MCF 10A (cell line): ENCODE measurements at regions not wholly inside any gene's neighbourhood (a gene's known extent, or its start where the extent isn't known, plus 50 kb on each side); places are given as distances from the start of the nearest gene placed in this dataset.
A peak's percentile ranks its signal among the peaks of the same experiment; 100 is the strongest.

Experiments used
- BruUV-seq: library from RNA; stranded (reverse); fragments of 400-500 nt; replicated peaks from 2 replicates; lab custom pipeline; 2021; lab: Mats Ljungman, UMichigan
- CTCF ChIA-PET: fragments of 300-600 bp; sonication (Branson Sonifier 250); formaldehyde crosslinking; extraction: SDS; loops from one replicate; lab custom pipeline; 2021; ENCODE audit warnings: antibody characterized with exemption, inconsistent platforms; lab: Yijun Ruan, JAX
- POLR2A ChIA-PET: fragments of 300-600, 350-650 bp; sonication (Branson Sonifier 250); formaldehyde crosslinking; extraction: SDS; loops from one replicate; lab custom pipeline; 2020; ENCODE audit warnings: antibody characterized with exemption, inconsistent platforms; lab: Yijun Ruan, JAX
- DNase-seq: peaks from one replicate; pipeline ENCODE4 v3.0.0-alpha.2; 2018; ENCODE audit not compliant: unreplicated experiment
- H3K27ac Mint-ChIP-seq: one replicate; pipeline ENCODE4 v1.8.0; 2022; ENCODE audit warnings: mild to moderate bottlenecking, low read depth, mixed read lengths; ENCODE audit not compliant: unreplicated experiment
- H3K27me3 Mint-ChIP-seq: one replicate; pipeline ENCODE4 v1.8.0; 2022; ENCODE audit warnings: mixed read lengths; ENCODE audit not compliant: insufficient read depth, unreplicated experiment
- H3K36me3 Mint-ChIP-seq: one replicate; pipeline ENCODE4 v1.8.0; 2022; ENCODE audit warnings: mild to moderate bottlenecking, moderate library complexity, mixed read lengths; ENCODE audit not compliant: insufficient read depth, unreplicated experiment
- H3K4me1 Mint-ChIP-seq: one replicate; pipeline ENCODE4 v1.8.0; 2022; ENCODE audit warnings: mixed read lengths; ENCODE audit not compliant: insufficient read depth, unreplicated experiment
- H3K4me3 Mint-ChIP-seq: one replicate; pipeline ENCODE4 v1.8.0; 2022; ENCODE audit warnings: mild to moderate bottlenecking, moderate library complexity, mixed read lengths; ENCODE audit not compliant: unreplicated experiment
- H3K9me3 Mint-ChIP-seq: one replicate; pipeline ENCODE4 v1.8.0; 2022; ENCODE audit warnings: mixed read lengths; ENCODE audit not compliant: unreplicated experiment
- intact Hi-C: fragments of 100-400 bp; cut with micrococcal nuclease; formaldehyde crosslinking; loops from 2 replicates; pipeline ENCODE4 v1.14.1; 2022
- TF ChIP-seq, protein P1 (sequence below): fragments of 200-600 bp; IDR thresholded peaks from one replicate; pipeline ENCODE4 v1.8.0; 2022; ENCODE audit warnings: antibody characterized with exemption, mild to moderate bottlenecking; ENCODE audit not compliant: unreplicated experiment

DNA sequence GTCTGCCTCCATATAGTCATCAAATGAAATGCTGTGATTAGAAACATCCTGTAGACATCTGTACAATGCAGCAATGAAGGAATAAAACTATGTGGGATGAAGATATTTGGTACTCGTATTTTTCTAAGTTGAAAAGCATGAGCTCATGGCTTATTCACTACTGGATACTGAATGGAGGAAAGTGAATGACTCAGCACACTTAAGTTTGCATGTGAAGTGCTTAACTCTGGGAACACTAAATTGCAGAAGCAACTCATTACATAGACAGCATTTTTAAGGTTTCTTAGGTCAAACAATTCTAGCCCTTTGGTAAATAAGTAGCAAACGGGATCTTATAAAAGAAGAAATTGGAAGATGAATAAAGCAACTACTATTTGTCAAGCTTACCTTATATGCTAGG lies 429.0 kb upstream of the MIR17HG start:
- POLR2A ChIA-PET, result interaction anchor here (0.7 kb wide), 1 partner anchor 50 kb away, joined by 3 read pairs; no protein-coding TSS in a partner anchor
- BruUV-seq, result no TSS peak
- H3K27me3 Mint-ChIP-seq, result no peaks in the 10 kb centered on the region
- TF ChIP-seq, protein P1, sequence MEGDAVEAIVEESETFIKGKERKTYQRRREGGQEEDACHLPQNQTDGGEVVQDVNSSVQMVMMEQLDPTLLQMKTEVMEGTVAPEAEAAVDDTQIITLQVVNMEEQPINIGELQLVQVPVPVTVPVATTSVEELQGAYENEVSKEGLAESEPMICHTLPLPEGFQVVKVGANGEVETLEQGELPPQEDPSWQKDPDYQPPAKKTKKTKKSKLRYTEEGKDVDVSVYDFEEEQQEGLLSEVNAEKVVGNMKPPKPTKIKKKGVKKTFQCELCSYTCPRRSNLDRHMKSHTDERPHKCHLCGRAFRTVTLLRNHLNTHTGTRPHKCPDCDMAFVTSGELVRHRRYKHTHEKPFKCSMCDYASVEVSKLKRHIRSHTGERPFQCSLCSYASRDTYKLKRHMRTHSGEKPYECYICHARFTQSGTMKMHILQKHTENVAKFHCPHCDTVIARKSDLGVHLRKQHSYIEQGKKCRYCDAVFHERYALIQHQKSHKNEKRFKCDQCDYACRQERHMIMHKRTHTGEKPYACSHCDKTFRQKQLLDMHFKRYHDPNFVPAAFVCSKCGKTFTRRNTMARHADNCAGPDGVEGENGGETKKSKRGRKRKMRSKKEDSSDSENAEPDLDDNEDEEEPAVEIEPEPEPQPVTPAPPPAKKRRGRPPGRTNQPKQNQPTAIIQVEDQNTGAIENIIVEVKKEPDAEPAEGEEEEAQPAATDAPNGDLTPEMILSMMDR, result no peak
- intact Hi-C loops, result no loop called here
- no peaks in the 10 kb centered on the region for H3K9me3 Mint-ChIP-seq
- H3K27ac Mint-ChIP-seq, result no peak overlapping the region
- DNase-seq, result peak; percentile 20
- H3K4me3 Mint-ChIP-seq, result no peak overlapping the region
- CTCF ChIA-PET, result interaction anchor here (0.9 kb wide), 1 partner anchor 51 kb away, joined by 3 read pairs; no protein-coding TSS in a partner anchor
- H3K36me3 Mint-ChIP-seq, result no peaks in the 10 kb centered on the region
- H3K4me1 Mint-ChIP-seq, result no peaks in the 10 kb centered on the region

GRCh38 chr13:90919153-90919552 lies 428.3 kb upstream of the MIR17HG start:
- H3K27me3 Mint-ChIP-seq, result no peaks in the 10 kb centered on the region
- BruUV-seq, result no TSS peak
- H3K36me3 Mint-ChIP-seq, result no peaks in the 10 kb centered on the region
- no peaks in the 10 kb centered on the region for H3K9me3 Mint-ChIP-seq
- DNase-seq, result no peak
- H3K4me3 Mint-ChIP-seq, result no peak overlapping the region
- H3K4me1 Mint-ChIP-seq, result no peaks in the 10 kb centered on the region
- CTCF ChIA-PET, result interaction anchor here (0.9 kb wide), 1 partner anchor 50 kb away, joined by 3 read pairs; no protein-coding TSS in a partner anchor
- POLR2A ChIA-PET, result no interaction called here
- intact Hi-C loops, result no loop called here
- no peak overlapping the region for H3K27ac Mint-ChIP-seq
- TF ChIP-seq, protein P1, result no peak

DNA sequence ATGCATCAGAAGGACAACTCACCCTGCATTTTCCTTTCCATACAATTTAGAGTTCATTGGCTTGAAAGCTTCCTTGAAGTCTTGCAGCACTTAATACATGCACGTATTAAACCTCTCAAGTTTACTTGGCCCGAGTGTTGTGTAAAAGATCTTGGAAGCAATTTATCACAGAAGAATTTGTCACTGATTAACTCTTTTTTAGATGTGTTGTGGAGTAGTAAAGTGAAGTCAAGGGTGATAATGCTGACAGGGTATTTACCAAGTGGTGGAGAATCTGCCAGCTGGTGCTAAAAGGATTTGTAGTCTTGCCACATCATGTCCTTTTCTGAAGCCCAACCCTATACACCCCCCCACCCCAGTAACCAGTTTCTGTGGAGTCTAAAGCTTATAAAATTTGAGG lies 421.0 kb upstream of the MIR17HG start:
- H3K4me1 Mint-ChIP-seq, result no peaks in the 10 kb centered on the region
- ChIA-PET POLR2A (no interaction called here), CTCF (interaction anchor here (0.9 kb wide), 1 partner anchor 22 kb away, joined by 3 read pairs; no protein-coding TSS in a partner anchor)
- no peak for DNase-seq
- BruUV-seq, result no TSS peak
- TF ChIP-seq, protein P1, result no peak
- no peaks in the 10 kb centered on the region for H3K9me3 Mint-ChIP-seq
- H3K4me3 Mint-ChIP-seq, result no peak overlapping the region
- intact Hi-C loops, result no loop called here
- H3K36me3 Mint-ChIP-seq, result no peaks in the 10 kb centered on the region
- no peaks in the 10 kb centered on the region for H3K27me3 Mint-ChIP-seq
- no peak overlapping the region for H3K27ac Mint-ChIP-seq

- no peak overlapping the region for H3K27ac Mint-ChIP-seq
- TF ChIP-seq, protein P1, result no peak
- BruUV-seq, result no TSS peak
- no peaks in the 10 kb centered on the region for H3K27me3 Mint-ChIP-seq
- ChIA-PET CTCF (no interaction called here), POLR2A (no interaction called here)
- H3K36me3 Mint-ChIP-seq, result no peaks in the 10 kb centered on the region
- intact Hi-C loops, result no loop called here
- no peak overlapping the region for H3K4me3 Mint-ChIP-seq
- H3K4me1 Mint-ChIP-seq, result peaks cover 2% of the 10 kb centered on the region
- no peak for DNase-seq
- no peaks in the 10 kb centered on the region for H3K9me3 Mint-ChIP-seq
Observed at GRCh38 chr13:90928109-90928508, 419.4 kb upstream of the MIR17HG start.
